K562 (cell line): ENCODE measurements at regions not wholly inside any gene's neighbourhood (a gene's known extent, or its start where the extent isn't known, plus 50 kb on each side); places are given as distances from the start of the nearest gene placed in this dataset.

Source experiments
- ATAC-seq: fragments of 200-7000 bp; cut with Tn5 transposase; 3 replicates; pipeline ENCODE4 v1.9.1; 2020; ENCODE audit warnings: moderate library complexity
- BruUV-seq: library from RNA; stranded (reverse); fragments of 400-500 nt; replicated peaks from 2 replicates; lab custom pipeline; 2021; lab: Mats Ljungman, UMichigan
- CTCF ChIA-PET: fragments of 300-600 bp; formaldehyde crosslinking; extraction: SDS; loops from one replicate; lab custom pipeline; 2021; ENCODE audit warnings: low intra/inter-chr PET ratio; lab: Yijun Ruan, JAX
- POLR2A ChIA-PET: fragments of 300-600, 350-650 bp; sonication (Branson Sonifier 250); formaldehyde crosslinking; extraction: SDS; loops from one replicate; lab custom pipeline; 2021; ENCODE audit warnings: antibody characterized with exemption, inconsistent platforms; lab: Yijun Ruan, JAX
- DNase-seq, 4 experiments: peaks; one replicate each; pipeline versions ENCODE4 v3.0.0 to v3.0.0-alpha.2; 2011 to 2018; ENCODE audit warnings: low spot score in 3 of 4, mixed read lengths in 3 of 4; ENCODE audit errors: extremely low read depth in 1 of 4
- FAIRE-seq: peaks from 2 replicates; lab custom pipeline; 2011; peaks lifted over from hg19 to GRCh38; lab: Jason Lieb, UNC
- H2AFZ ChIP-seq: 2 replicates; pipeline ENCODE4 v1.6.0; 2011; ENCODE audit warnings: low read depth, low read length, control low read depth, inconsistent platforms
- H3K27ac ChIP-seq: fragments of 200-600 bp; 3 replicates; pipeline ENCODE4 v1.8.0; 2011; ENCODE audit warnings: low read depth, mild to moderate bottlenecking, control low read depth, inconsistent platforms, low read length, moderate library complexity, mixed read lengths; ENCODE audit errors: extremely low read depth
- H3K27me3 ChIP-seq, 2 experiments: fragments of 300-600 bp in 1 of 2; 2 replicates in 1 of 2; 3 replicates in 1 of 2; pipeline versions ENCODE4 v1.6.0 to v1.8.0; 2011; ENCODE audit warnings: inconsistent platforms in 2 of 2, low read length in 2 of 2, mild to moderate bottlenecking in 1 of 2, mixed read lengths in 1 of 2, moderate library complexity in 1 of 2; ENCODE audit not compliant: control insufficient read depth in 2 of 2, insufficient read depth in 2 of 2
- H3K36me3 ChIP-seq: fragments of 300-600 bp; 3 replicates; pipeline ENCODE4 v1.8.0; 2011; ENCODE audit warnings: mild to moderate bottlenecking, low read length, inconsistent platforms; ENCODE audit not compliant: control insufficient read depth, insufficient read depth
- H3K4me1 ChIP-seq, 2 experiments: fragments of 200-600 bp in 1 of 2; replicated peaks in 1 of 2; 2 replicates in 1 of 2; 3 replicates in 1 of 2; pipeline versions ENCODE4 v1.5.1 to v1.8.0; 2011; ENCODE audit warnings: inconsistent platforms in 2 of 2, low read length in 2 of 2, mild to moderate bottlenecking in 1 of 2, mixed read lengths in 1 of 2, moderate library complexity in 1 of 2; ENCODE audit not compliant: control insufficient read depth in 2 of 2, insufficient read depth in 2 of 2
- H3K4me2 ChIP-seq: 2 replicates; pipeline ENCODE4 v1.6.1; 2011; ENCODE audit warnings: low read length, control low read depth, inconsistent platforms, mixed read lengths; ENCODE audit not compliant: insufficient read depth
- H3K4me3 ChIP-seq: fragments of 200-600 bp; sonication (generic), shearing (Covaris generic); 2 replicates; pipeline ENCODE4 v1.5.1; 2016; ENCODE audit warnings: control low read depth, inconsistent platforms
- H3K79me2 ChIP-seq: fragments of 200-600 bp; 3 replicates; pipeline ENCODE4 v1.8.0; 2011; ENCODE audit warnings: low read length, inconsistent platforms; ENCODE audit not compliant: control insufficient read depth, insufficient read depth
- H3K9ac ChIP-seq, 2 experiments: 2 replicates each; pipeline versions ENCODE4 v1.6.0 to v1.6.1; 2011; ENCODE audit warnings: low read depth in 2 of 2, low read length in 2 of 2, control low read depth in 1 of 2, inconsistent platforms in 1 of 2, mild to moderate bottlenecking in 1 of 2, mixed read lengths in 1 of 2; ENCODE audit not compliant: insufficient read depth in 1 of 2
- H3K9me1 ChIP-seq: one replicate; pipeline ENCODE4 v1.6.0; 2011; ENCODE audit warnings: inconsistent platforms, mild to moderate bottlenecking, low read length, moderate library complexity; ENCODE audit not compliant: control insufficient read depth, insufficient read depth
- H3K9me3 ChIP-seq: replicated peaks from 2 replicates; pipeline ENCODE4 v1.5.1; 2011; ENCODE audit warnings: low read depth, low read length, inconsistent platforms; ENCODE audit not compliant: control insufficient read depth, insufficient read depth
- H4K20me1 ChIP-seq: replicated peaks from 2 replicates; pipeline ENCODE4 v1.6.1; 2011; ENCODE audit warnings: low read length, inconsistent platforms, mixed read lengths; ENCODE audit not compliant: control insufficient read depth, insufficient read depth
- ARID3B ChIP-seq: fragments of 250-450 bp; sonication (Bioruptor Pico); IDR thresholded peaks from 2 replicates; pipeline ENCODE4 v1.4.0; 2020; ENCODE audit warnings: borderline replicate concordance
- BCLAF1 ChIP-seq, 2 experiments: fragments of 450-650 bp in 1 of 2; IDR thresholded peaks; 2 replicates each; pipeline ENCODE4 v1.6.1; 2011 to 2017; ENCODE audit warnings: low read depth in 2 of 2, antibody characterized with exemption in 1 of 2, borderline replicate concordance in 1 of 2, low read length in 1 of 2, mild to moderate bottlenecking in 1 of 2, mixed read lengths in 1 of 2; ENCODE audit not compliant: control insufficient read depth in 1 of 2
- CBX1 ChIP-seq: sonication (generic); IDR thresholded peaks from 2 replicates; pipeline ENCODE4 v1.6.1; 2016; ENCODE audit warnings: antibody characterized with exemption, low read depth, mild to moderate bottlenecking
- DPF2 ChIP-seq: fragments of 450-650 bp; IDR thresholded peaks from 2 replicates; pipeline ENCODE4 v1.6.1; 2016
- FOSL1 ChIP-seq: fragments of 200-800 bp; sonication (Bioruptor generic); conservative IDR thresholded peaks from 2 replicates; pipeline ENCODE4 v1.6.1; 2016; ENCODE audit warnings: missing genetic modification characterization, missing compliant biosample characterization
- FOXK2 ChIP-seq, 2 experiments: fragments of 450-650 bp; IDR thresholded peaks in 1 of 2; conservative IDR thresholded peaks in 1 of 2; 2 replicates each; pipeline ENCODE4 v1.6.1; 2016; ENCODE audit warnings: low read depth in 2 of 2, mild to moderate bottlenecking in 1 of 2
- GATAD2B ChIP-seq: fragments of 450-650 bp; IDR thresholded peaks from 2 replicates; pipeline ENCODE4 v1.6.1; 2017; ENCODE audit warnings: mild to moderate bottlenecking, borderline replicate concordance
- HNRNPUL1 ChIP-seq: fragments of 200-400 bp; formaldehyde crosslinking; IDR thresholded peaks from 2 replicates; pipeline ENCODE4 v1.6.1; 2017; ENCODE audit warnings: low read length
- KDM4B ChIP-seq, 2 experiments: fragments of 450-650 bp in 1 of 2; sonication (generic) in 1 of 2; IDR thresholded peaks; 2 replicates each; pipeline ENCODE4 v1.6.1; 2016 to 2017; ENCODE audit warnings: borderline replicate concordance in 2 of 2, antibody characterized with exemption in 1 of 2, low read depth in 1 of 2, mild to moderate bottlenecking in 1 of 2
- MAFK ChIP-seq: IDR thresholded peaks from 2 replicates; pipeline ENCODE4 v1.6.1; 2011; ENCODE audit warnings: low read length, improper control_type of control experiment
- NCOA6 ChIP-seq: fragments of 450-650 bp; IDR thresholded peaks from 2 replicates; pipeline ENCODE4 v1.6.1; 2017; ENCODE audit warnings: mild to moderate bottlenecking
- NFYB ChIP-seq: IDR thresholded peaks from 2 replicates; pipeline ENCODE4 v1.6.1; 2011; ENCODE audit warnings: mild to moderate bottlenecking, moderate library complexity; ENCODE audit not compliant: insufficient read length; ENCODE audit errors: extremely low read depth
- RBFOX2 ChIP-seq: fragments of 200-400 bp; formaldehyde crosslinking; IDR thresholded peaks from 2 replicates; pipeline ENCODE4 v1.6.1; 2017; ENCODE audit warnings: low read depth, mild to moderate bottlenecking, low read length, moderate library complexity
- SIN3A ChIP-seq, 2 experiments: fragments of 150-350 bp in 1 of 2; IDR thresholded peaks; 2 replicates each; pipeline ENCODE4 v1.6.1; 2011 to 2016; ENCODE audit warnings: borderline replicate concordance in 2 of 2, low read depth in 2 of 2, low read length in 2 of 2, mild to moderate bottlenecking in 2 of 2, moderate library complexity in 2 of 2; ENCODE audit not compliant: control insufficient read depth in 1 of 2
- SMARCB1 ChIP-seq: IDR thresholded peaks from 2 replicates; pipeline ENCODE4 v1.6.1; 2011; ENCODE audit warnings: improper control_type of control experiment, low read depth; ENCODE audit not compliant: insufficient read length
- TRIM24 ChIP-seq, 2 experiments: fragments of 450-650 bp; IDR thresholded peaks; 2 replicates each; pipeline ENCODE4 v1.6.1; 2016
- ZNF197 ChIP-seq: fragments of 200-800 bp; sonication (Bioruptor generic); IDR thresholded peaks from 2 replicates; pipeline ENCODE4 v1.6.1; 2016; ENCODE audit warnings: low read depth, missing genetic modification characterization, missing compliant biosample characterization
- WGBS: fragments of 100-300 bp; shearing (Covaris generic); methylation state at CpG from one replicate; pipeline ENCODE4 v1.1.6; 2016; ENCODE audit warnings: low coverage, mixed read lengths; ENCODE audit not compliant: insufficient coverage; ENCODE audit errors: missing lambda C conversion rate; 5-methylcytosine and 5-hydroxymethylcytosine counted together
- in situ Hi-C: fragments of 300-500 bp; cut with MboI; formaldehyde crosslinking; loops from 4 replicates; pipeline ENCODE4 v1.15.0; 2018; ENCODE audit warnings: inconsistent platforms, mixed read lengths
- intact Hi-C: fragments of 100-400 bp; cut with micrococcal nuclease; formaldehyde crosslinking; loops from 2 replicates; pipeline ENCODE4 v1.14.2; 2022
- TF ChIP-seq, protein P1 (sequence below): sonication (generic); formaldehyde crosslinking; IDR thresholded peaks from 2 replicates; pipeline ENCODE4 v1.8.0; 2022; ENCODE audit warnings: missing genetic modification reagents, mild to moderate bottlenecking, moderate library complexity, borderline replicate concordance

GRCh38 chr4:126850286-126850685, 782.5 kb upstream of the INTU start:
- FAIRE-seq, result peak; percentile 99
- ATAC-seq, result peak; percentile 96
- no peaks in the 10 kb centered on the region for H3K27me3 ChIP-seq
- ChIA-PET POLR2A (no interaction called here), CTCF (no interaction called here)
- in situ Hi-C loops, result no loop called here
- H3K9me1 ChIP-seq, result no peaks in the 10 kb centered on the region
- intact Hi-C loops, result loop anchor here (5.0 kb wide), 3 partner anchors 58 to 113 kb away; no protein-coding TSS in a partner anchor
- H4K20me1 ChIP-seq, result no peaks in the 10 kb centered on the region
- H3K4me2 ChIP-seq, result peak overlapping the region; percentile 40
- BruUV-seq, result no TSS peak
- H3K79me2 ChIP-seq, result peaks cover 37% of the 10 kb centered on the region
- H2AFZ ChIP-seq, result no peak overlapping the region
- H3K4me1 ChIP-seq, result peaks cover 0 to 21% of the 10 kb centered on the region in 2 experiments; a peak in 4 of 5 replicates
- peak overlapping the region; percentile 78 for H3K27ac ChIP-seq
- peak; percentile 68 to 91 (median 76) for DNase-seq
- WGBS, result 0% methylated on average over 1 of the region's 1 CpG
- peaks cover 8% of the 10 kb centered on the region; the same call in 1 of the 2 replicates for H3K9me3 ChIP-seq
- no peak overlapping the region for H3K4me3 ChIP-seq
- H3K36me3 ChIP-seq, result peaks cover 26% of the 10 kb centered on the region; the same call in 2 of the 3 replicates
- no peak overlapping the region for H3K9ac ChIP-seq
- TF ChIP-seq FOSL1 (tag) (peak; percentile 100), GATAD2B (no peak), NFYB (no peak), FOXK2 (conservative IDR thresholded peaks at IDR 0.05 in 1 of 2, IDR thresholded peaks at IDR 0.05 in 1 of 2; ENCODE audit: low read depth in 2 of 2) (0 out of 4 replicates have a peak, but pooled peaks of 1 of the 2 experiments have one; percentile 17), DPF2 (peak; percentile 99), TRIM24 (IDR thresholded peaks at IDR 0.05) (peak; percentile 95 to 97), KDM4B (IDR thresholded peaks at IDR 0.05; ENCODE audit: borderline replicate concordance in 2 of 2, low read depth in 1 of 2) (no peak), SIN3A (IDR thresholded peaks at IDR 0.05; ENCODE audit: borderline replicate concordance in 2 of 2, control insufficient read depth in 1 of 2, low read depth in 2 of 2, low read length in 2 of 2) (no peak), RBFOX2 (no peak), ZNF197 (CRISPR knock-in tag) (no peak), CBX1 (no peak), NCOA6 (no peak), HNRNPUL1 (no peak), MAFK (peak; percentile 84), SMARCB1 (no peak), ARID3B (CRISPR knock-in tag) (no peak), BCLAF1 (IDR thresholded peaks at IDR 0.05; ENCODE audit: borderline replicate concordance in 1 of 2, control insufficient read depth in 1 of 2, low read depth in 2 of 2, low read length in 1 of 2) (no peak)
- TF ChIP-seq, protein P1, sequence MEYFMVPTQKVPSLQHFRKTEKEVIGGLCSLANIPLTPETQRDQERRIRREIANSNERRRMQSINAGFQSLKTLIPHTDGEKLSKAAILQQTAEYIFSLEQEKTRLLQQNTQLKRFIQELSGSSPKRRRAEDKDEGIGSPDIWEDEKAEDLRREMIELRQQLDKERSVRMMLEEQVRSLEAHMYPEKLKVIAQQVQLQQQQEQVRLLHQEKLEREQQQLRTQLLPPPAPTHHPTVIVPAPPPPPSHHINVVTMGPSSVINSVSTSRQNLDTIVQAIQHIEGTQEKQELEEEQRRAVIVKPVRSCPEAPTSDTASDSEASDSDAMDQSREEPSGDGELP (CRISPR knock-in tag), result no peak; the same call in 1 of the 2 replicates
